ENCODE measurements at regions not wholly inside any gene's neighbourhood (a gene's known extent, or its start where the extent isn't known, plus 50 kb on each side); places are given as distances from the start of the nearest gene placed in this dataset.
"Not testable (repeated sequence)": the region's sequence is repeated elsewhere in the genome, so short reads cannot be mapped to it uniquely, and the experiment has no call there.

DNA sequence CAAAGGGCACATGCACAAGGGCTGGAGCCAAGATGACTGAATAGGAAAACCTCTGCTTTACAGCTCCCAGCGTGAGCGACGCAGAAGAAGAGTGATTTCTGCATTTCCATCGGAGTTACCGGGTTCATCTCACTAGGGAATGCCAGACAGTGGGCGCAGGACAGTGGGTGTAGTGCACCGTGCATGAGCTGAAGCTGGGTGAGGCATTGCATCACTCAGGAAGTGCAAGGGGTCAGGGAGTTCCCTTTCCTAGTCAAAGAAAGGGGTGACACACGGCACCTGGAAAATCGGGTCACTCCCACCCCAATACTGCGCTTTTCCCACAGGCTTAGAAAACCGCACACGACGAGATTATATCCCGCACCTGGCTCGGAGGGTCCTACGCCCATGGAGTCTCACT is 64.5 kb upstream of the HTR1E start:
- intact Hi-C loops (cut with DNase I); H3K4me1 ChIP-seq; H3K27ac ChIP-seq; H3K36me3 ChIP-seq; ATAC-seq; H3K27me3 ChIP-seq; DNase-seq; H3K4me3 ChIP-seq: not testable (repeated sequence)
- 87 to 93% (median 90%) methylated on average over 16 of the region's 16 CpGs for WGBS, 4 donors
- H3K9me3 ChIP-seq, result peaks cover 0 to 47% (median 22%) of the 10 kb centered on the region in 12 donors

DNA sequence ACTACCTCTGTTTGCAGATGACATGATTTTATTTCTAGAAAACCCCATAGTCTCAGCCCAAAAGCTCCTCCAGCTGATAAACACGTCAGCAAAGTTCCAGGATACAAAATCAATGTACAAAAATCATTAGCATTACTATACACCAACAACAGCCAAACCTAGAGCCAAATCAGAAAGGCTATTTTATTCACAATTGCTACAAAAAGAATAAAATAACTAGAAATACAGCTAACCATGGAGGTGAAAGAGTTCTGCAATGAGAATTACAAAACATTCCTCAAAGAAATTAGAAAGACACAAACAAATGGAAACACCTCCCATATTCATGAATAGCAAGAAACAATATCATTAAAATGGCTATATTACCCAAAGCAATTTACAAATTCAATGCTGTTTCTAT is 65.6 kb upstream of the HTR1E start:
- WGBS, 4 donors, result 20 to 44% (median 35%) methylated on average over 1 of the region's 1 CpG
- Histone ChIP-seq H3K9me3 (peaks cover 0 to 56% (median 22%) of the 10 kb centered on the region in 12 donors), H3K36me3 (no peaks in the 10 kb centered on the region), H3K4me3 (no peak overlapping the region), H3K4me1 (no peaks in the 10 kb centered on the region), H3K27ac (no peak overlapping the region), H3K27me3 (no peaks in the 10 kb centered on the region)
- DNase-seq, result no peak
- intact Hi-C loops (cut with DNase I), result no loop called here
- TF ChIP-seq POLR2A (IDR thresholded peaks at IDR 0.05) (no peak), CTCF (IDR thresholded peaks at IDR 0.05) (no peak)
- ATAC-seq, result no peak

GRCh38 chr6:86869500-86869899 is 67.8 kb upstream of the HTR1E start:
- Histone ChIP-seq H3K4me3 (no peak overlapping the region), H3K9me3 (peaks cover 0 to 58% (median 22%) of the 10 kb centered on the region in 12 donors), H3K27me3 (no peaks in the 10 kb centered on the region), H3K4me1 (no peaks in the 10 kb centered on the region), H3K36me3 (no peaks in the 10 kb centered on the region), H3K27ac (no peak overlapping the region)
- DNase-seq (no peak), ATAC-seq (no peak)
- TF ChIP-seq POLR2A (IDR thresholded peaks at IDR 0.05) (no peak), CTCF (IDR thresholded peaks at IDR 0.05) (no peak)
- 76 to 79% (median 77%) methylated on average over 1 of the region's 1 CpG for WGBS, 4 donors
- intact Hi-C loops (cut with DNase I), result no loop called here

DNA sequence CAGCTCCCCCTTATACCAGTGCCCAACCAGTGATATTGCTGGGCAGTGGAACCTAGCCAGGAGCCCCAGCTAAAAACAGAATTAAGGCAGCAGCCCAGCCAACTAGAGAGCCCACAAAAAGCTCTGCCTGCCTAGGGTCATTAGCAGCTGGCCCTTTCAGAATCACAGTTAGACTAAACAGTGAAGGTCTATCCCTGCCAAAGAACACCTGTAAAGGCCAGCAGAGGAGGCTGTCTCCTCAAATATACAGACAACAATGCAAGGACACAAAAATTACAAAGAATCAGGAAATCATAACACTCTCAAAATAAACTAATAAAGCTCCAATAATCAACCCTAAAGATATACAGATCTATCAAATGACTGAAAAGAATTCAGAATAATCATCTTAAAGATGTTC is 77.8 kb upstream of the HTR1E start:
- Histone ChIP-seq H3K4me3 (no peak overlapping the region), H3K27me3 (no peaks in the 10 kb centered on the region), H3K9me3 (no peaks in the 10 kb centered on the region), H3K4me1 (no peaks in the 10 kb centered on the region), H3K36me3 (no peaks in the 10 kb centered on the region), H3K27ac (no peak overlapping the region)
- TF ChIP-seq POLR2A (IDR thresholded peaks at IDR 0.05), result no peak
- TF ChIP-seq CTCF (IDR thresholded peaks at IDR 0.05), result no peak
- DNase-seq (no peak), ATAC-seq (no peak)
- intact Hi-C loops (cut with DNase I), result loop anchor here in 7 of 10 donors (5.0 to 10.0 kb wide), 5 partner anchors 935 to 1105 kb away; no protein-coding TSS in a partner anchor

DNA sequence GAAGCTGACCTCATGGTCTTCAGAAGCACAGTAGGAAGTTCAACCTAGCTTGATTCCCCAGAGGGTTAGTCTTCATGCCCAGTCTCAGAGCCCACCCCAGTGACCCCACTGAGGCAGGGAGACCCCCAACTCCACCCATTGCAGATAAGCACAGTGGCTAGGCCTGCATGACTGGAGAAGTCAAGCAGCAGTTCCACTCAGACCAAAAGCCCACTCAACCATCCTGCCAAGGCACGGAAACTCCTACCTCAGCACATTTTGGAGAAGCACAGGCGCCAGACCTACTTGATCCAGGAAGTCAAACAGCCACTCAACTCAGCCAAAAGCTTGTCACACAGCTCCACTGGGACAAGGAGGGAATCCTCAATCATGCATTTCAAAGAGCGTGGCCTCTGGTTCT is 78.4 kb upstream of the HTR1E start:
- intact Hi-C loops (cut with DNase I), result loop anchor here in 7 of 10 donors (5.0 to 10.0 kb wide), 5 partner anchors 934 to 1104 kb away; no protein-coding TSS in a partner anchor
- no peak overlapping the region for H3K27ac ChIP-seq
- no peaks in the 10 kb centered on the region for H3K27me3 ChIP-seq
- 75 to 90% (median 87%) methylated on average over 3 of the region's 3 CpGs for WGBS, 4 donors
- no peaks in the 10 kb centered on the region for H3K4me1 ChIP-seq
- DNase-seq, result no peak
- H3K36me3 ChIP-seq, result no peaks in the 10 kb centered on the region
- TF ChIP-seq POLR2A (IDR thresholded peaks at IDR 0.05) (no peak), CTCF (IDR thresholded peaks at IDR 0.05) (no peak)
- no peak overlapping the region for H3K4me3 ChIP-seq
- no peaks in the 10 kb centered on the region for H3K9me3 ChIP-seq
- ATAC-seq, result no peak
